Transverse colon (tissue), 4 donors: ENCODE measurements at regions not wholly inside any gene's neighbourhood (a gene's known extent, or its start where the extent isn't known, plus 50 kb on each side); places are given as distances from the start of the nearest gene placed in this dataset.
"Not testable (repeated sequence)": the region's sequence is repeated elsewhere in the genome, so short reads cannot be mapped to it uniquely, and the experiment has no call there.

Source experiments
- DNase-seq: peaks from one replicate; pipeline ENCODE4 v3.0.0-alpha.2; 2019
- H3K27ac ChIP-seq, 4 donors: fragments of 200-600 bp; sonication (generic); 2 replicates each; pipeline ENCODE4 v1.5.1; 2016 to 2018; ENCODE audit warnings: inconsistent platforms in 4 of 4
- H3K27me3 ChIP-seq: fragments of 200-600 bp; sonication (generic); 2 replicates; pipeline ENCODE4 v1.5.1; 2017; ENCODE audit warnings: inconsistent platforms
- H3K36me3 ChIP-seq, 4 donors: fragments of 200-600 bp; sonication (generic); 2 replicates each; pipeline ENCODE4 v1.5.1; 2017 to 2019; ENCODE audit warnings: inconsistent platforms in 4 of 4
- H3K4me1 ChIP-seq, 4 donors: fragments of 200-600 bp; sonication (generic); 2 replicates each; pipeline ENCODE4 v1.5.1; 2017 to 2020; ENCODE audit warnings: inconsistent platforms in 4 of 4
- H3K4me3 ChIP-seq, 4 donors: fragments of 200-600 bp; sonication (generic); 1 replicate in 1 of 4; 2 replicates in 3 of 4; pipeline versions ENCODE4 v1.5.1 to v1.6.1; 2017 to 2019; ENCODE audit warnings: inconsistent platforms in 4 of 4
- H3K9me3 ChIP-seq, 2 donors: fragments of 200-600 bp; sonication (generic); 2 replicates each; pipeline ENCODE4 v1.5.1; 2017 to 2019; ENCODE audit warnings: inconsistent platforms in 2 of 2
- EP300 ChIP-seq: sonication (generic); formaldehyde crosslinking; IDR thresholded peaks from one replicate; pipeline ENCODE4 v1.6.1; 2017; ENCODE audit warnings: antibody characterized with exemption, low read depth
- POLR2A ChIP-seq: fragments of 450-650 bp; IDR thresholded peaks from one replicate; pipeline ENCODE4 v1.6.1; 2016; ENCODE audit warnings: antibody characterized with exemption, mild to moderate bottlenecking, moderate library complexity
- POLR2AphosphoS5 ChIP-seq, 3 donors: sonication (generic); formaldehyde crosslinking; IDR thresholded peaks; one replicate each; pipeline ENCODE4 v1.6.1; 2016; ENCODE audit warnings: antibody characterized with exemption in 3 of 3
- WGBS, 2 donors: methylation state at CpG; one replicate each; pipeline ENCODE4 v1.1.5; 2018; ENCODE audit warnings: low coverage in 1 of 2; 5-methylcytosine and 5-hydroxymethylcytosine counted together
- in situ Hi-C, 4 donors: fragments of 200-750 bp; cut with MboI; loops; one replicate each; pipeline versions ENCODE4 v1.15.0 to v1.15.1; 2017; ENCODE audit warnings: low sequenced_read_pairs in 3 of 4, low pct_ligation_motif_present in 1 of 4, low pct_unique_long_range_greater_than_20kb in 1 of 4
- intact Hi-C: fragments of 100-400 bp; cut with DNase I; formaldehyde crosslinking; loops from one replicate; pipeline ENCODE4 v1.15.1; 2023; ENCODE audit warnings: low total_unique reads
- TF ChIP-seq, protein P1 (sequence below), 5 experiments: fragments of 200-600 bp in 3 of 5; fragments of 450-650 bp in 2 of 5; sonication (generic) in 3 of 5; IDR thresholded peaks; 1 replicate in 2 of 5; 2 replicates in 3 of 5; pipeline ENCODE4 v1.5.1; 2016 to 2017; ENCODE audit warnings: antibody characterized with exemption in 5 of 5, inconsistent platforms in 3 of 5, mild to moderate bottlenecking in 2 of 5, moderate library complexity in 1 of 5

DNA sequence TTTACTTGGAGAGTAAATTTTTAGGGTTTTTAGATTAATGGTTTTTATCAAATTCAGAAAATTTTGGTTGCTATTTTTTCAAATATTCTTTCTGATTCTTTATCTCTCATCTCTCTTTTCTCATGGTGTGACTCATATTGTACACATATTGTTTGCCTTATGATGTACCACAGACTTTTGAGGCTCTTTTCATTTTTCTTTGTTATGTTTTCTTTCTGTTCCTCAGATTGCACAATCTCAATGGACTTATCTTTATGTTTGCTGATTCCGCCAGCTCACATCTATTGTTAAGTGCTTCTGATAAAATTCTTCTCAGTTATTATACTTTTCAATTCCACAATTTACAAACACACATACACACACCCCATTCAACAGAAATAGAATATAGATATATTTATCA lies 168.2 kb upstream of the IGFBP3 start:
- 88 to 92% methylated on average over 1 of the region's 1 CpG for WGBS, 2 donors
- no peaks in the 10 kb centered on the region for H3K36me3 ChIP-seq
- H3K27ac ChIP-seq: no peak overlapping the region
- TF ChIP-seq POLR2A: no peak
- no peak for TF ChIP-seq EP300
- TF ChIP-seq, protein P1, sequence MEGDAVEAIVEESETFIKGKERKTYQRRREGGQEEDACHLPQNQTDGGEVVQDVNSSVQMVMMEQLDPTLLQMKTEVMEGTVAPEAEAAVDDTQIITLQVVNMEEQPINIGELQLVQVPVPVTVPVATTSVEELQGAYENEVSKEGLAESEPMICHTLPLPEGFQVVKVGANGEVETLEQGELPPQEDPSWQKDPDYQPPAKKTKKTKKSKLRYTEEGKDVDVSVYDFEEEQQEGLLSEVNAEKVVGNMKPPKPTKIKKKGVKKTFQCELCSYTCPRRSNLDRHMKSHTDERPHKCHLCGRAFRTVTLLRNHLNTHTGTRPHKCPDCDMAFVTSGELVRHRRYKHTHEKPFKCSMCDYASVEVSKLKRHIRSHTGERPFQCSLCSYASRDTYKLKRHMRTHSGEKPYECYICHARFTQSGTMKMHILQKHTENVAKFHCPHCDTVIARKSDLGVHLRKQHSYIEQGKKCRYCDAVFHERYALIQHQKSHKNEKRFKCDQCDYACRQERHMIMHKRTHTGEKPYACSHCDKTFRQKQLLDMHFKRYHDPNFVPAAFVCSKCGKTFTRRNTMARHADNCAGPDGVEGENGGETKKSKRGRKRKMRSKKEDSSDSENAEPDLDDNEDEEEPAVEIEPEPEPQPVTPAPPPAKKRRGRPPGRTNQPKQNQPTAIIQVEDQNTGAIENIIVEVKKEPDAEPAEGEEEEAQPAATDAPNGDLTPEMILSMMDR (IDR thresholded peaks at IDR 0.05): no peak
- no peak for TF ChIP-seq POLR2AphosphoS5 (IDR thresholded peaks at IDR 0.05)
- intact Hi-C loops (no loop called here), in situ Hi-C loops (no loop called here)
- H3K4me3 ChIP-seq: no peak overlapping the region
- H3K27me3 ChIP-seq: no peaks in the 10 kb centered on the region
- H3K9me3 ChIP-seq: no peaks in the 10 kb centered on the region
- DNase-seq: no peak
- H3K4me1 ChIP-seq: no peaks in the 10 kb centered on the region

- H3K4me3 ChIP-seq, H3K27ac ChIP-seq, H3K27me3 ChIP-seq, DNase-seq, intact Hi-C loops, in situ Hi-C loops, H3K9me3 ChIP-seq, H3K4me1 ChIP-seq, H3K36me3 ChIP-seq: not testable (repeated sequence)
- WGBS, 2 donors: 82% methylated on average over 2 of the region's 2 CpGs; no CpG with 5 or more reads in 1 of the 2 donors
Measured at GRCh38 chr7:46088486-46088885, 167.4 kb upstream of the IGFBP3 start.

- no peaks in the 10 kb centered on the region for H3K4me1 ChIP-seq
- DNase-seq: no peak
- no peak for TF ChIP-seq EP300
- no peak for TF ChIP-seq POLR2AphosphoS5 (IDR thresholded peaks at IDR 0.05)
- TF ChIP-seq POLR2A: no peak
- TF ChIP-seq, protein P1 (IDR thresholded peaks at IDR 0.05): no peak
- no peaks in the 10 kb centered on the region for H3K36me3 ChIP-seq
- no peak overlapping the region for H3K27ac ChIP-seq
- no peaks in the 10 kb centered on the region for H3K9me3 ChIP-seq
- in situ Hi-C loops (no loop called here), intact Hi-C loops (no loop called here)
- H3K4me3 ChIP-seq: no peak overlapping the region
- 76 to 86% methylated on average over 4 of the region's 4 CpGs for WGBS, 2 donors
- no peaks in the 10 kb centered on the region for H3K27me3 ChIP-seq
Measured at GRCh38 chr7:46080595-46081159, 159.6 kb upstream of the IGFBP3 start.

- Histone ChIP-seq H3K27me3 (no peaks in the 10 kb centered on the region), H3K9me3 (no peaks in the 10 kb centered on the region), H3K4me3 (no peak overlapping the region), H3K27ac (no peak overlapping the region), H3K4me1 (no peaks in the 10 kb centered on the region), H3K36me3 (no peaks in the 10 kb centered on the region)
- no peak for DNase-seq
- in situ Hi-C loops (no loop called here), intact Hi-C loops (no loop called here)
- WGBS, 2 donors: 63 to 75% methylated on average over 2 of the region's 2 CpGs
- TF ChIP-seq POLR2A: no peak
- TF ChIP-seq, protein P1 (IDR thresholded peaks at IDR 0.05): no peak
- no peak for TF ChIP-seq EP300
- no peak for TF ChIP-seq POLR2AphosphoS5 (IDR thresholded peaks at IDR 0.05)
Measured at GRCh38 chr7:46079421-46079820, 158.3 kb upstream of the IGFBP3 start.

DNA sequence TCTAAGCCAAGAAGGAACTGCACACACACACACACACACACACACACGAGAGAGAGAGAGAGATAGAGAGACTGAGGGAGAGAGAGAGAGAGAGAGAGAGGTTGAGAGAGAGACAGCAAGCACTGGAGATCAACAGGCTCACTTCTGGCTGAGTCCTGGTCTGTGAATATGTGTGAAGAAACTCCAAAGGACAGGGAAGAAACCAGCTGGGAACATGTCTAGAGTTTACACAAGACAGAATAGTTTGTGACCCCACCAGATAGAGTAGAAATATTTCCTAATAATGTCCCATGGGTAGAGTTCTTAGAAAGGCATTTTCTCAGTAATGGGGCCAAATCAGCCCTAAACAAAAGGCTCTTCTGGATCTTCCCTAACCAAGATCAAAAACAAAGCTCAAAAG lies 155.5 kb upstream of the IGFBP3 start:
- no peaks in the 10 kb centered on the region for H3K27me3 ChIP-seq
- WGBS, 2 donors: 14 to 30% methylated on average over 1 of the region's 1 CpG
- no peaks in the 10 kb centered on the region for H3K9me3 ChIP-seq
- no peaks in the 10 kb centered on the region for H3K36me3 ChIP-seq
- intact Hi-C loops: no loop called here
- H3K27ac ChIP-seq: no peak overlapping the region
- TF ChIP-seq EP300 (no peak), POLR2AphosphoS5 (IDR thresholded peaks at IDR 0.05) (no peak), POLR2A (no peak)
- TF ChIP-seq, protein P1 (IDR thresholded peaks at IDR 0.05): no peak
- H3K4me3 ChIP-seq: no peak overlapping the region
- no peak for DNase-seq
- H3K4me1 ChIP-seq: no peaks in the 10 kb centered on the region
- in situ Hi-C loops: no loop called here
